ENCODE measurements at regions not wholly inside any gene's neighbourhood (a gene's known extent, or its start where the extent isn't known, plus 50 kb on each side); places are given as distances from the start of the nearest gene placed in this dataset.

GRCh38 chr4:84220990-84221389 lies 278.1 kb downstream of the NKX6-1 start:
- peak in 1 of 2 donors; percentile 6 for TF ChIP-seq POLR2A (IDR thresholded peaks at IDR 0.05)
- TF ChIP-seq CTCF (IDR thresholded peaks at IDR 0.05), result no peak
